ENCODE measurements at regions not wholly inside any gene's neighbourhood (a gene's known extent, or its start where the extent isn't known, plus 50 kb on each side); places are given as distances from the start of the nearest gene placed in this dataset.

GRCh38 chr13:23025864-23026608 lies 154.7 kb upstream of the SGCG start:
- TF ChIP-seq EZH2 (IDR thresholded peaks at IDR 0.05; ENCODE audit: insufficient read depth, low read length) (no peak), CTCF (IDR thresholded peaks at IDR 0.05; ENCODE audit: insufficient read depth, low read depth, low read length) (no peak)
